IPS DF 19.7 (cell line): ENCODE measurements at regions not wholly inside any gene's neighbourhood (a gene's known extent, or its start where the extent isn't known, plus 50 kb on each side); places are given as distances from the start of the nearest gene placed in this dataset.

Experiments used
- DNase-seq: peaks from one replicate; pipeline ENCODE4 v3.0.0-alpha.2; 2013; ENCODE audit warnings: low read depth, low spot score

GRCh38 chr1:221791846-221792245 is 50.0 kb upstream of the DUSP10 start:
- no peak for DNase-seq
